ENCODE measurements at regions not wholly inside any gene's neighbourhood (a gene's known extent, or its start where the extent isn't known, plus 50 kb on each side); places are given as distances from the start of the nearest gene placed in this dataset.

DNA sequence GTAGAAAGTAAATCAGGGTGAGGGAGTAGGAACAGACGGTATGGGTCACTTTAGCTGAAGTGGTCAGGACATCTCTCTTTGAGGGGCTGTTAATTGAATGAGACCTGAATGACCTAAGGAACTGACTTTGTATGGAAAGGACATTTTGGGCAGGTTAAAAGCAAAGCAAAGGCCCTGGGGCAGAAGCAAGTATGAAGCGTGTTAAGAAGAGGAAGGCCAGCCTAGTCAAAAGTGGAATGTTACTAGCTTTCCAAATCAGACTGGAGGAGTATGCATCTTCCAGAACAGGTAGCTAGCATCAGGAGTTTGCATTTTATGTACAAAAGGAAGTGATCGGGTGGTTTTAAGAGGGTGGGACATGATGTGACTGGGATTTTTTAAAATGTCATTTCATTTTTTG is 70.9 kb upstream of the PCGF5 start:
- no peak for DNase-seq

DNA sequence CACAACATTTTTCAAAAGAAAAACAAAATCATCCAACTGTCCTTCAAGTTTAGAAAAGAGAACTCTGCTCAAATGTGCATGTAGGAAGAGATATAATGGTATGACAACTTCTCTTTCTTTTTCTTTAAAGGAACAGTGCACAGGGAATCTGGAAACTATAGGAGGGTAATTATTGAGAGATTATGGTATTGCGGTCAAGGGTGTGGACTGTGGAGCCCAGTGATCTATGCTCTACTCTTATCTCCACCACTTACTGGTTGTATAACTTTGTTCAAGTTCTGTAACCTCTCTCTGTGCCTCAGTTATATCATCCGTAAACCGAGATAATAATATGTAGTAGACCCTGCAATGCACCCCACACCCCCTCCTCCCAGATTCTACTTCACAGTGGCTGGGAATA is 69.8 kb upstream of the PCGF5 start:
- DNase-seq: no peak

DNA sequence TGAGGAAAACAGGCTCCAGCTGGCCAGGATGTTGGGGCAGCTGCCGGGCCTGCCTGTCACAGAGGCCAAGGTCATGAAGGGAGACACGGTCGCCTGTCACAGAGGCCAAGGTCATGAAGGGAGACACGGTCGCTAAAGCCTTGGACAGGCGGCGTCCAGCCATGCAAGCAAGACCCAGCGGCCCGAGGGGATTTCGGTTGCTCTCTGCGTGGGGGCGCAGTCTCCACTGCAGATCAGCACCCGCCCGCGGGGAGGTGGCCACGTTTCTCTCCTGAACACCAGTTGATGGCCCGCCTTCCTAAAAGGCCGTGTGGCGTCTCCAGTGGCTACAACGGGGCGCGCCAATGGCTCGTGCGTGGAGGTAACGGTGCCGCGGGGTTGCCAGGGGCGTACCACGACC is 67.0 kb upstream of the PCGF5 start:
- DNase-seq: no peak

DNA sequence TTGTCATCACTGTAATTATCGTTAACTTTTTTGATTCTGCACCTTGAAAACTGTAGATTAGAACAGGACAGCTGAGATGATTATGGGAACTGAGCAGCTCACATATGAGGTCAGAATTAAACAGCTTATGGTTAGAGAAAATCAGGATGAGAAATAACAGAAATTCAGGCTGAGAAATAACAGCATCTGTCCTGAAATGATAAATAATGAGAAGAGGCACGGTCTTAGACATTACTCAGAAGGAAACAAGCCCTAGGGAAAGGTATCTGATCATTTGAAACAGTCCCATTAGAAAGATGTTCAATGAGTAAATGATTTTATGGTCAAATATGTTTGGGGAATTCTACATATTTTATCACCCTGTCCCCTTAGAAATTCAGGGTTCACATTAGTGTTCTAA is 65.6 kb upstream of the PCGF5 start:
- no peak for DNase-seq

DNA sequence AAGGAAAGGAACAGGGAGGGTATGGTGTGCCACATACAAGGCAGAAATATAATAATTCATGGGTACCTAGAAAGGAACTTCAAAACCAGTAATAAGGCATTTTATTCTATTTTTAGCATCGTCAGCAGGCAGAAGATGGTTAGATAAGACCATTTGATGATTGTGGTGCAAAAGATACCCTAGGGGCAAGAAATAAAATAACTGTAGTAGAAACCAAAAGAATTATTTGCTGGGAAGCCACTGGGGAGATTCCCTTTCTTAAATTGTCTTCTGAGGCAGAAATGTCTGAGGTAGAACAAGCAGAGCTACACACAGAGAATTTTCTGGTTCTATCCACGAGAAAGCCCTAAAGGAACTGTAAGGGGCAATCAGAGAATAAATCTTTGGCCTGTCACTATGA is 64.3 kb upstream of the PCGF5 start:
- no peak for DNase-seq

DNA sequence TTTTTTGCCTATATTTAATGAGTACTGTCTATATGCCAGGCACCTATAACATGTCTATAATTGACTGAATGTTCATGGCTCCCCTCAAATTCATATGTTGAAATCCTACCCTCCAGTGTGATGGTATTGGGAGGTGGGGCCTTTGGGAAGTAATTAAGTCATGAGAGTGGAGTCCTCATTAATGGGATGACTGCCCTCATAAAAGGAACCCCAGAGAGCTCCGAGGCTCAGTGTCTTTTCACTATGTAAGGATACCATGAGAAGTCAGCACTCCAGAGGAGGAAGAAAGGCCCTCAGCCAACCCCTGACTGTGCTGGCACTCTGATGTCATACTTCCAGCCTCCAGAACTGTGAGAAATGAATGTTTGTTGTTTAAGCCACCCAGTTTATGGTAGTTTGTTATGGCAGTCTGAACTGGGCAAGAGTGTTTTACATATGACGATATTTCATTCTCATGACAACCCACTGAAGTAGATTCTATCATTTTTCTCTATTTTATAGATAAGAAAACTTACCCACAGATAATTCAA is 61.1 kb upstream of the PCGF5 start:
- no peak for DNase-seq

DNA sequence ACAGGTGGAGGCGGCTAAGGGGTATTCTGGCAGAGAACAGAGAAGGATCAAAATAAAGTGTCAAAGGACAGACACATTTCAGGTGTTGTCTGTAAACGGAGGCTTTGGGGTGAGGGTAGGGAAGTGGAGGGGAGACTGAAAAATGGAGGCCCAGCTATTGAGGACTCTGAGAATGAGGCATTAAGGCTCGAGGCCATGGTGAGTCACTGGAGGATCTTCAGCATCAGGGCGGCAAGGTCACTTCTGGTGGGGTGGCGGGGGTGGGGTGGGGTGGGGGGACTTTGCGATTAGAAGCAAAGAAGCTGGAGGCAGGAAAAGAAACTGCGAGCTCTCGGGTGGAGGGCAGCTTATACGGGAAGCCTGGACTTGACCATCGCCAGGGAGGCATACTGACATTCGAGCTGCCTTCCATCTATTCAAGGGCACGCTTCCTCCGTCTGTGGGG is 58.4 kb upstream of the PCGF5 start:
- peak; percentile 9 for DNase-seq

DNA sequence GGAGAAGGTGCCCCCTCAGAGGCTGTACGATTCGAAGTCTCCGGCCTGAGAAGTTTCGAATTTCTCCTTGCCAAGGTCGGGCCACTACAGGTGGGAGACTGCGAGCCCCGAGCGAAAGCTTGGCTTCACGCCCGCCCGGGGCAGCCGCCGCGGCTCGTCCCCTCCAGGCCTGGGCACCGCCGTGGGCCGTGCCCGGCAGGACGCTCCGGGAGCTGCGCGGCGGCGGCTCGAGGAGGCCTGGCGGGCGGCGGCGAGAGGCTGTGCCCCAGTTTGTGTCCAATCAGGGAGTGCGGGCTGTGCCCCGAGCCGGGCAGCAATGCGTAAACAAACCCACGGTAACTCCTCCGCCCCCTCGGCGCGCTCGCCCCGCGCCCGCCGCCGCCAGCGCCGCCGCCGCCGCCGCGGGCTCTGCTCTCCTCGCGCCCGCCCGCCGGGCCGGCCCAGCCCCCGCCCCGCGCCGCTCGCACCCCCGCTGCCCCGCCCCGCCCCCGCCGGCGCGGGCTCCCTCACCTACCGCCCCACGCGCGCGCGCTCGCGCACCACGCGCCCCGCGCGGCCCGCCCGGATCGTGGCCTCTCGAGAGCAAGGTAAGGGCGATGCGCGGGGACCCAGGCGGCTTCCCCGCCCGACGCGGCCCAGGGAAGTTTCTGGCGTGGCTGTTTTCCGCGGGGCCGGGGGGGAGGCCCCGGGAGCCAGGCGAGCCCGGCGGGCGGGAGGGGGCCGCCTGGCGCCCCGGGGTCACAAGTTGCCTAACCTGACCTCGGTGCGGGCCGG is 57.8 kb upstream of the PCGF5 start:
- peak; percentile 43 for DNase-seq

DNA sequence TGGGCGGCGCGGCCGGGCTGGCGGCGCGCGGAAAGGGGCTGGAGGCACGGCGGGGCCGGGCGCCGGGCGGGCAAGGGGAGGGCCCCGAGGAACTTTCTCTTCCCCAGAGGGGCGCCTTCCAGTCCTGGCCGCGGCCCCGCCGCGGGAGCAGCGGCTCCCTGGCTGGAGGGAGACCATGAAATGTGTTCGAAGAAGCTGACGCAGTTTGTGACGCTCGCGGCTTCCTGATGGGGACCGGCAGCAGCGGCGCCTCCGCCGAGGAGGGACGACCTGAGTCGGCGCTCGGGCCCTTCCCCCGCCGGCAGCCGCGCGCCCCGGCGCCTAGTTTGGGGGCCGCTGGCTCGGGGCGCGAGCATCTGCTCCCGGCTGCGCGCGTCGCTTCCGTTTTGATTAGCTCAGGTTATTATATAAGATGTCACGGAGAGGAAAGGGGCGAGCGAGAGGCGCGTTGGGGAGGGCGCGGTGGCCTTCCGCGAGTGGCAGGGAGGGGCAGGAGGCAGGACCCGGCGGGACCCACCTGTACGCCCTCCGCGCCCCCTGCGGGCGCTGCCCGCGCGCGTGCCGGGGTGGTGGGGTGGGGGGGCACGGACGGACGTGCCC is 57.1 kb upstream of the PCGF5 start:
- DNase-seq: peak; percentile 54

DNA sequence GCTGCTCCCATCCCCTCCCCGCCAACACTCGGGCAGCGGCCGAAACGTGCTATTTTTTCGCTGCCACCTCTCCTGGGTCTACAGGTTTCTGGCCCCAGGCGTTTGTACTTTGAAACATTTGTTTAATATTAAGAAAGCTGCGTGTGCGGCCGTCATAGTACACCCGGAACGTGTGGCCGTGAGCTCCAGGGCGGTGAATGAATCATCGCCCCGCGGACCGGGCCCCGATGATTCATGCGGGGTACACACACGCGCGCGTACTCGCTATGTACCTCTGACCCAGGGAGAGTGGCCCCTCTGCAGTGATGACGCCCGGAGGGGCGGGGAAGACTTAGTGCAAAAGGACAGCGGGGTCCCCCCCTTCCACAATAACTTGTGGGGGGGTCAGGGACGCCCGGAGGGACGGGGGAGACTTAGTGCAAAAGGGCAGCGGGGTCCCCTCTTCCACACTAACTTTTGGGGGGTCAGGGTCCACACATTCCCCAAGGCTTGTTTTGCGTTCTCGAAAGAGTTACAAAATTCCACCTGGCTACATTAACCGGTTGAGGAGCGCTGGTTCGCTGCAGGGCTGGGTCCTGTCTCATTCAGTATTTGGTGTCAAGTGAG is 56.5 kb upstream of the PCGF5 start:
- no peak for DNase-seq

DNA sequence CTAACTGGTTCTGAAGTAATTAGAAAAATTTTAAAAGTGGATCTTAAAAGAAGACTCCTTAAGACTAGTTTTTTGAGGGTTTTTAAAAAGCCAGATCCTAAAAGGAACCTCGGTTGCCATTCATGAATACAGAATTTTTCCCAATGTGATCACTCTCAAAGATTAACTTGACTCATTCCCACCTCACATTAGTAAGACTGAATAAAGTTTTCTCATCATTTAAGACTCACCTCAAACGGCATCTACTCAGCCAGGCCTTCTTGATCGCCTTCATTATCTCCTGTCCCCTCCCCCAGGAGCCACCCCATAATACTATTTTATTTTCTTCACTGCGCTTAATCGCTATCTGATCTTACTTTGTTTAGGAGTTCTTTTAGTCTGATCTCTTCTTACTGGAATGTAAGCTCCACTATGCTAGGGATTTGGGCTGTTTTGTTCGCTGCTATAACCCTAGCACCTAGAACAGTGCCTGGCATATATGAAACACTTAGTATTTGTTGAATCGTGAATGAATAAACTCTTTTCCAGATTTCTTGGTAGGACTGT is 55.9 kb upstream of the PCGF5 start:
- no peak for DNase-seq

DNA sequence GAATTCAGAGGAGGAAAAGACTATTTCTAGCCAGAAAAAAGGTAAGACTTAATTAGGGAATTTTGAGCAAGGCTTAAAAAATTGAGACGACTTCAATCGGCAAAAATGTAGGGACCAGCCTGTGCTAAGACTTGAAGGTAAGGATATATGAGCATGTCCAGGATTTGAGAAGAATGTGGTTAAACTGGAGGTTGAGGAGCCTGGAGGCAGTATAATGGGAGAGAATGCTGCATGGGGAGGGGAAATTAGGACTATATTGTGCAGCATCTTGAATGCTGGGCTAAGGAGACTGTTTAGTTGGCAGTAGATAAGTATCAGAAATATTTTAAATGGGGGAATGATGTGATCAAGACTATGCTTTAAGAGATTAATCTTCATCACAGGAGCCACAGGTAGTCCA is 53.1 kb upstream of the PCGF5 start:
- DNase-seq: no peak

DNA sequence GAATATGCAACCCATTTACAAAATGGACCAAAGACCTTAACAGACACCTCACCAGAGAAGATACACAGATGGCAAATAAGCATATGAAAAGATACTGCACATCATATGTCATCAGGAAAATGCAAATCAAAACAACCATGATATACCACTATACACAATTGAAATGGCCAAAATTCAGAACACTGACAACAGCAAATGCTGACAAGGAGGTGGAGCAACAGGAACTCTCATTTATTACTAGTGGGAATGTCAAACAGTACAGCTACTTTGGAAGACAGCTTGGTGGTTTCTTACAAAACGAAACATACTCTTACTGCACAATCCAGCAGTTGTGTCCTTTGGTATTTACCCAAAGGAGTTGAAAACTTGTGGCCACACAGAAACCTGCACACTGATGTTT is 50.0 kb upstream of the PCGF5 start:
- DNase-seq: no peak

All from NCI-H510A (cell line).